ENCODE measurements at regions not wholly inside any gene's neighbourhood (a gene's known extent, or its start where the extent isn't known, plus 50 kb on each side); places are given as distances from the start of the nearest gene placed in this dataset.
"Not testable (repeated sequence)": the region's sequence is repeated elsewhere in the genome, so short reads cannot be mapped to it uniquely, and the experiment has no call there.

GRCh38 chr11:116698080-116698479, 74.7 kb downstream of the BUD13 start:
- DNase-seq (ENCODE audit: low read depth): no peak

DNA sequence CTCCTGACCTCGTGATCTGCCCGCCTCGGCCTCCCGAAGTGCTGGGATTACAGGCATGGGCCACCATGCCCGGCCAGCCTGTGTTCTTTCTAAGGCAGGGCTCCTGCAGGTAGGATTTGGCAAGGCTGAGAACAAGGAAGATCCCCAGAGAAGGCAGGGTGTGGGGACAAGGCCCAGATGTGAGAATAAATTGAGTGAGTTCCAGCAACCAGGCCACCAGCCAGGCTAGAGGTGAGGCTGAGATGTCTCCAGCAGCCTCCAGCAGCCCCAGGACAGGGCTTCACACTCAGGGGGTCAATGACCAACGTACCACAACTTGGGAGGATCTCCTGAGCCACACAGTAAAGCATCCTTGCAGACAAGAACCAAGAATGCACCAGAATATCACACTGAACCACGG, 75.1 kb downstream of the BUD13 start:
- DNase-seq (ENCODE audit: low read depth): no peak

DNA sequence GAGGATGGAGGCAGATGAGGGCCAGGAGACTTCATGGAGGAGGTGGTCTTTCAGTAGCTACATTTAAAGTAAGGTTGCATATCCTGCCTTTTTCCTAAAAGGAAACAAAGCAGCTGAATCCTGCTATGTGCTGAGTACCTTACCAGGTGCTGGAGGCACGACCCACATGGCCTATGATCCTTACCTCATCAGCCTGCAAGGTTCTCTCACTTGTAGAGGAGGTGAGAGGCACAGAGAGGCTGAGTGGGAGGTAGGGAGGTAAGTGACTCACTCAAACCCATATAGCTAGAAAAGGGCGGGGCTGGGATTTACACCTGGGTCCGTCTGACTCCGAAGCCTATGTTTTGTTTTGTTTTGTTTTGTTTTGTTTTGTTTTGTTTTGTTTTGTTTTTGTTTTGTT, 75.8 kb downstream of the BUD13 start:
- no peak for DNase-seq (ENCODE audit: low read depth)

- DNase-seq (ENCODE audit: low read depth): peak; percentile 53
Observed at GRCh38 chr11:116696381-116696941, 76.3 kb downstream of the BUD13 start.

DNA sequence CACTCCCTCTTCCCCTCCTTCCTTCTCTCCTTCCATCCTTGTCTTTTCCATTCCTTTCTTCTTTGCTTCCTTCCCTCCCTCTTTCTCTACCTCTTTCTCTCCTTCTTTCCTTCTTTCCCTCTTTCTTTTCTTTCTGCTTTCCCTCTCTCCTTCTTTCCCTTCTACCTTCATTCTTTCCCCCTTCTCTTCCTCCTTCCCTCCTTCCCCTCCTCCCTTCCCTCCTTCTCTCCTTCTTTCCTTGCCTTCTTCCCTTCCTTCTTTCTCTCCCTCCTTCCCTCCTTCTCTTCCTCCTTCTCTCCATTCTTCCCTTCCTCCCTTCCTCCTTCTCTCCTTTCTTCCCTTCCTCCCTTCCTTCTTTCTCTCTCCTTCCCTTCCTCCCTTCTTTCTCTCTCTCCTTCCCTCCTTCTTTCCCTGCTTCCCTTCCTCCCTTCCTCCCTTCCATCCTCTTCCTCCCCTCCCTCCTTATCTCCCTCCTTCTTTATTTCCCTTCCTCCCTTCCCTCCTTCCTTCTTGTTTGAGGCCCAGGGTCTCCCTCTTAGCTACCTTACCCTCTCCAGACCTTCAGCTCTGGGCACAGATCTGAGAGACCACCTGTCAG, 77.0 kb downstream of the BUD13 start:
- no peak for DNase-seq (ENCODE audit: low read depth)

- peak; percentile 25 for DNase-seq (ENCODE audit: low read depth)
Observed at GRCh38 chr11:116694815-116695590, 77.8 kb downstream of the BUD13 start.

DNA sequence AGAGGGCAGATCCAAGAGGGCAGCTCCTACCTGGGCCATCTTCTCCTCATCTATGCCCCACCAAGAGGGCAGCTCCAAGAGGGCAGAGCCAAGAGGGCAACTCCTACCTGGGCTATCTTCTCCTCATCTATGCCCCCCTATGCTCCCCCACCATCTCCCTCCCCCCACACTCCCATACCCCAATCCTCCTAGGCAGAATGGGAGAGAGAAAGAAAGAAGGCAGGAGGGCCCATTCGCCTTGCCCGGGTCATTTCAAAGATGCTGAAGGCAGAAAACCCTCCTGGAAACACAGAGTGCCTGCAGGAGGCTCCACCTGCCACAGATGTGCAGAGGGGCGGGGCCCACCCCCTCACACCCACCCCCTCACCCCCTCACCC, 78.5 kb downstream of the BUD13 start:
- DNase-seq (ENCODE audit: low read depth): no peak

GRCh38 chr11:116693593-116694348, 79.0 kb downstream of the BUD13 start:
- DNase-seq (ENCODE audit: low read depth): no peak

DNA sequence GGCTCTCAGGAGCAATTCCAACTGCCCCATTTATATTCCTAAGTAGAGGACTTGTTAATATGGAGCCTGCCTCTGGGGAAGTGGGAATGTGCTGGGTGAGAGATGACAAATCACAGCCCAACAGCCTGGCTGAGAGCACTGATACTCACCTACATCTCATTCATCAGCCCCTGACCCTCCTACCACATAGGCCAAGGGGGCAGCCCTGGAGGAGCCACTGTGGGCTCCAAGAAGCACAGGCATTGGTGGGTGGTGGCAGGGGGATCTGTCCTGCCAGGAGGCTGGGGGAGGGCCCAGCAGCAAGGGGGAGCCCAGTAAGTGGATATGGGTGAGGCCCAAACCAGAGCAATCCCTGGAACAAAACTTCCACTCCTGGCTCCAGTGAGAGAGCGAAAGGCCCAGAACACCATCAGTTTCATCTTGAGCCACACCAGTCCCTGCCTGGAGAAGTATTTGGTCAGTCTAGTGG, 79.7 kb downstream of the BUD13 start:
- no peak for DNase-seq (ENCODE audit: low read depth)

- DNase-seq (ENCODE audit: low read depth): no peak
Observed at GRCh38 chr11:116692318-116693101, 80.3 kb downstream of the BUD13 start.

DNA sequence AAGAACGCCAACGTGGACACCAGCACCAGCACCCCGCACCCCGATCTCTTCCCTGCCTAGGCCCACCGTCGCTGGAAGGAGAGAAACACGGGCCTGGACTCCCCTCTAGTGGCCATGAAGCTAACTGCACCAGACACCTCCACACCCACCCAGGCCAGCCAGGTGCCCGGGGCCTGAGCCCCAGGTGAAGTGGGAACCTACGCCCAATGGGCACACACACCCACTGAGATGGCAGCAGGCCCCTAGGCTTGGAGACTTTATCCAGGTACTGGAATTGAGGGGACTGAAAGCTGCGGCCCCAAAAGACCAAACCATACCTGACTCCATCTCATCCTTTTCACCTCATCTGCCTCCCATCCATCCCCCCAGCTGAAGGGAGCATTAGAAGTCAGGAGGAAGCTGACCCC, 81.0 kb downstream of the BUD13 start:
- peak; percentile 25 for DNase-seq (ENCODE audit: low read depth)

DNA sequence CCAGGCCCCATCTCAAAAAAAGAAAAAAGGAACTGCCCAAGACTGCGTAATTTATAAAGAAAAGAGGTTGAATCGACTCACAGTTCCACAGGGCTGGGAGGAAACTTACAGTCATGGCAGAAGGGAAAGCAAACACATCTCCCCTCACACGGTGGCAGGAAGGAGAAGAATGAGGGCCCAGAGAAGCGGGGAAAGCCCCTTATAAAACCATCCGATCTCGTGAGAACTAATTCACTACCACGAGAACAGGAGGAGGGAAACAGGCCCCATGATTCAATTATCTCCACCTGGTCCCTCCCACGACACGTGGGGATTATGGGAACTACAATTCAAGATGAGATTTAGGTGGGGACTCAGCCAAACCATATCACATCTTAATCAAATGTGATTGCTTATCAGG, 82.2 kb downstream of the BUD13 start:
- no peak for DNase-seq (ENCODE audit: low read depth)

DNA sequence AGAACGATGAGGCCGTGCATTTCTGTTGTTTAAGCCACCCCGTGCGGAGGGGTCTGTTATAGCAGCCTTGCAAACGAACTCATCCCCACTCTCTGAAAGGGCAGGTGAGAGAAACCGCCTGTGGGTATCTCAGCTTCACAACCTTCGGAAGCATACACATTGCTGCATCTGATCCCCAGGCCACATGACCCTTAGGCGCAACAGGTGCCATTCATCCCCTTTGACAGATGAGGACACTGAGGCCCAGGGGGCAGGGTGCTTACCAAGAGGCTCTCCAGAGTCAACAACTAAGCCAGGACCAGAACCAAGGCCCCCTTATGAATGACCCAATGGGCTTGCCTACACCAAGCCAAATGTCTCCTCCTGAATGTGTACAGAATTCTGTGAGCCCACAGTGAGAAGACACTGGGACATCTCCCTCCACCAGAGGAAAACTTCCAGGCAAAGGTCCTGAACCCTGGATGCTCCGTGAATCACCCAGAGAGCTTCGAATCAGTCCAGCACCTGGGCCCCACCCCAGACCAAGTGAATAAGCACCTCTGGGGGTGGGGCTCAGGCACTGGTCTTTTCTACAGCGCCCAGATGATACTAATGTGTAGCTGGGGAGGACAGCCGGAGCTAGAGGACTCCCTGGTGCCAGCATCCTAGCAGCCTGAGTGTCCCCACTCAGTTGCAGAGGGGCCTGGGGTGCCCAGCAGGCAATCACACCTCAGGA, 83.2 kb downstream of the BUD13 start:
- DNase-seq (ENCODE audit: low read depth): no peak

- no peak for DNase-seq (ENCODE audit: low read depth)
Observed at GRCh38 chr11:116688202-116688540, 84.6 kb downstream of the BUD13 start.

- DNase-seq (ENCODE audit: low read depth): no peak
Observed at GRCh38 chr11:116687458-116688201, 85.2 kb downstream of the BUD13 start.

GRCh38 chr11:116686866-116687265, 85.9 kb downstream of the BUD13 start:
- DNase-seq (ENCODE audit: low read depth): no peak

DNA sequence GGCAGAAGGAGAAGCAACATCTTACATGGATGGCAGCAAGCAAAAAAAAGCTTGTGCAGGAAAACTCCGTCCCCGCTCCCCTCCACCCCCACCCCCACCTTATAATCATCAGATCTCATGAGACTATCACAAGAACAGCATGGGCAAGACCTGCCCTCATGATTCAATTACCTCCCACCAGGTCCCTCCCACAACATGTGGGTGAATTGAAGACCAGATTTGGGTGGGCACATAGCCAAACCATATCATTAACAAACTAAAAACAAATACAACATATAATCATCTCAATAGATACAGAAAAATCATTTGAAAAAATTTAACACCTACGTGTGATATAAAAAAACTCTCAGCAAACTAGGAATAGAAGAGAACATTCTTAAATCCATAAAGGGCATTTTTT, 88.8 kb downstream of the BUD13 start:
- no peak for DNase-seq (ENCODE audit: low read depth)

- no peak for DNase-seq (ENCODE audit: low read depth)
Observed at GRCh38 chr11:116680349-116681125, 92.2 kb downstream of the BUD13 start.

DNA sequence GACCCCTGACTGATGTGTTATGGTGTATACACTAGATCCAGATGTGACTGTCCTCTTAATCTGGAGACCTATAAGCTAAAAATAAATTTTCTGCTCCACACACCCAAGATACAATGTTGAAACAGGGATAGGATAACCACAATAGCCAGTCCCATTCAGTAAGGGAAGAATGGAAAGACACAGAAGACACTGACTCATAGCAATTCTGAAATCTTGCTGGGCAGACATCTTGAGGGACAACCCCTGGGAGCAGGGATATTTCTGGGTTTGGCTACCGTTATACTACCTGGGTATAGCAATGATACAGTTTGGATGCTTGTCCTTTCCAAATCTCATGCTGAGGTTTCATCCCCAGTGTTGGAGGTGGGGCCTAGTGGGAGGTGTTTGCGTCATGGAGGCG, 93.9 kb downstream of the BUD13 start:
- DNase-seq (ENCODE audit: low read depth): no peak

- DNase-seq (ENCODE audit: low read depth): not testable (repeated sequence)
Observed at GRCh38 chr11:116667318-116667717, 105.5 kb downstream of the BUD13 start.

Measured in M059J (cell line).